SU-DHL-6 (cell line): ENCODE measurements at regions not wholly inside any gene's neighbourhood (a gene's known extent, or its start where the extent isn't known, plus 50 kb on each side); places are given as distances from the start of the nearest gene placed in this dataset.

Source experiments
- EZH2phosphoT487 ChIP-seq: fragments of 200-600 bp; sonication (generic), shearing (Covaris generic); conservative IDR thresholded peaks from 2 replicates; pipeline ENCODE4 v1.6.1; 2018; ENCODE audit warnings: mild to moderate bottlenecking, antibody characterized with exemption, low read length, moderate library complexity, mixed read lengths
- TF ChIP-seq, protein P1 (sequence below): fragments of 200-600 bp; sonication (generic); IDR thresholded peaks from one replicate; pipeline ENCODE4 v1.5.1; 2017; ENCODE audit warnings: antibody characterized with exemption, mild to moderate bottlenecking, low read length, moderate library complexity; ENCODE audit not compliant: insufficient read depth, poor library complexity, severe bottlenecking

DNA sequence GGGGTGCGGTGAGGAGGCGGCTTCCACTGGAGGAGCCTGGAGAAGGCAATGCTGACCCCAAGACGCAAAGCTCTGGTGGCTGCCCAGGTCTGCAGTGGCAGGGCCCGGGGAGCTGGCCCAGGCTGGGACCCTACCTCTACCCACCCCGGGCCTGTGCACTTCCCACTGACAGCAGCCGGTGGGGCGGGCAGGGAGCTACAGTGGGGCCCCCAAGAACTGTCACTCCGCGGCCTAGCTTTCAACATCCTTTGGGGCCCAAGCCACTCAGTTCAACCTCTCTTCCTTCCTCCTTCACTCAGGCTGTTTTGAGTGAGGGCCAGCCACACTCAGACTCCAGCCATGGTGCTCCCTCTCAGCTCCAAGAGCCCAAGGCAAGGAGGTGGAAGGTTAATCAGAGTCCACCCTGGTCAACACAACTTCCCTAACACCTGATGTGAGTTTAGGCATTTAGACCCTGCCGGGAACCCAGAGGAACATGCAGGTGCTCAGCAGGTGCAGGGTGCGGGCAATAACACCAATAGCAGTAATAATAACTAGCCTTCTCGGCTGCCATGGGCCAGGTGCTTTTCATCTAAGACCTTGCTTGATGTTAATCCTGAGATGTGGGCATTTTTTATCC is 93.6 kb downstream of the ZFP36L2 start:
- TF ChIP-seq, protein P1, sequence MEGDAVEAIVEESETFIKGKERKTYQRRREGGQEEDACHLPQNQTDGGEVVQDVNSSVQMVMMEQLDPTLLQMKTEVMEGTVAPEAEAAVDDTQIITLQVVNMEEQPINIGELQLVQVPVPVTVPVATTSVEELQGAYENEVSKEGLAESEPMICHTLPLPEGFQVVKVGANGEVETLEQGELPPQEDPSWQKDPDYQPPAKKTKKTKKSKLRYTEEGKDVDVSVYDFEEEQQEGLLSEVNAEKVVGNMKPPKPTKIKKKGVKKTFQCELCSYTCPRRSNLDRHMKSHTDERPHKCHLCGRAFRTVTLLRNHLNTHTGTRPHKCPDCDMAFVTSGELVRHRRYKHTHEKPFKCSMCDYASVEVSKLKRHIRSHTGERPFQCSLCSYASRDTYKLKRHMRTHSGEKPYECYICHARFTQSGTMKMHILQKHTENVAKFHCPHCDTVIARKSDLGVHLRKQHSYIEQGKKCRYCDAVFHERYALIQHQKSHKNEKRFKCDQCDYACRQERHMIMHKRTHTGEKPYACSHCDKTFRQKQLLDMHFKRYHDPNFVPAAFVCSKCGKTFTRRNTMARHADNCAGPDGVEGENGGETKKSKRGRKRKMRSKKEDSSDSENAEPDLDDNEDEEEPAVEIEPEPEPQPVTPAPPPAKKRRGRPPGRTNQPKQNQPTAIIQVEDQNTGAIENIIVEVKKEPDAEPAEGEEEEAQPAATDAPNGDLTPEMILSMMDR, result no peak
- TF ChIP-seq EZH2phosphoT487, result no peak
